ENCODE measurements at regions not wholly inside any gene's neighbourhood (a gene's known extent, or its start where the extent isn't known, plus 50 kb on each side); places are given as distances from the start of the nearest gene placed in this dataset.

- no peak for ATAC-seq
- H3K4me3 Mint-ChIP-seq, result no peak overlapping the region
- H3K9me3 Mint-ChIP-seq, result peaks cover 48% of the 10 kb centered on the region
- peaks cover 15% of the 10 kb centered on the region for H3K36me3 Mint-ChIP-seq
- ChIA-PET CTCF (no interaction called here), POLR2A (no interaction called here)
- no peaks in the 10 kb centered on the region for H3K4me1 Mint-ChIP-seq
- DNase-seq (ENCODE audit: low spot score), result no peak
- H3K27me3 Mint-ChIP-seq (ENCODE audit: low read depth), result no peaks in the 10 kb centered on the region
- H3K27ac Mint-ChIP-seq, result no peak overlapping the region
- TF ChIP-seq, protein P1, sequence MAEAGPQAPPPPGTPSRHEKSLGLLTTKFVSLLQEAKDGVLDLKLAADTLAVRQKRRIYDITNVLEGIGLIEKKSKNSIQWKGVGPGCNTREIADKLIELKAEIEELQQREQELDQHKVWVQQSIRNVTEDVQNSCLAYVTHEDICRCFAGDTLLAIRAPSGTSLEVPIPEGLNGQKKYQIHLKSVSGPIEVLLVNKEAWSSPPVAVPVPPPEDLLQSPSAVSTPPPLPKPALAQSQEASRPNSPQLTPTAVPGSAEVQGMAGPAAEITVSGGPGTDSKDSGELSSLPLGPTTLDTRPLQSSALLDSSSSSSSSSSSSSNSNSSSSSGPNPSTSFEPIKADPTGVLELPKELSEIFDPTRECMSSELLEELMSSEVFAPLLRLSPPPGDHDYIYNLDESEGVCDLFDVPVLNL (CRISPR knock-in tag; IDR thresholded peaks at IDR 0.05; ENCODE audit: borderline replicate concordance, low read depth), result no peak
- TF ChIP-seq, protein P2, sequence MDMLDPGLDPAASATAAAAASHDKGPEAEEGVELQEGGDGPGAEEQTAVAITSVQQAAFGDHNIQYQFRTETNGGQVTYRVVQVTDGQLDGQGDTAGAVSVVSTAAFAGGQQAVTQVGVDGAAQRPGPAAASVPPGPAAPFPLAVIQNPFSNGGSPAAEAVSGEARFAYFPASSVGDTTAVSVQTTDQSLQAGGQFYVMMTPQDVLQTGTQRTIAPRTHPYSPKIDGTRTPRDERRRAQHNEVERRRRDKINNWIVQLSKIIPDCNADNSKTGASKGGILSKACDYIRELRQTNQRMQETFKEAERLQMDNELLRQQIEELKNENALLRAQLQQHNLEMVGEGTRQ (CRISPR knock-in tag; IDR thresholded peaks at IDR 0.05), result no peak
- TF ChIP-seq, protein P3, sequence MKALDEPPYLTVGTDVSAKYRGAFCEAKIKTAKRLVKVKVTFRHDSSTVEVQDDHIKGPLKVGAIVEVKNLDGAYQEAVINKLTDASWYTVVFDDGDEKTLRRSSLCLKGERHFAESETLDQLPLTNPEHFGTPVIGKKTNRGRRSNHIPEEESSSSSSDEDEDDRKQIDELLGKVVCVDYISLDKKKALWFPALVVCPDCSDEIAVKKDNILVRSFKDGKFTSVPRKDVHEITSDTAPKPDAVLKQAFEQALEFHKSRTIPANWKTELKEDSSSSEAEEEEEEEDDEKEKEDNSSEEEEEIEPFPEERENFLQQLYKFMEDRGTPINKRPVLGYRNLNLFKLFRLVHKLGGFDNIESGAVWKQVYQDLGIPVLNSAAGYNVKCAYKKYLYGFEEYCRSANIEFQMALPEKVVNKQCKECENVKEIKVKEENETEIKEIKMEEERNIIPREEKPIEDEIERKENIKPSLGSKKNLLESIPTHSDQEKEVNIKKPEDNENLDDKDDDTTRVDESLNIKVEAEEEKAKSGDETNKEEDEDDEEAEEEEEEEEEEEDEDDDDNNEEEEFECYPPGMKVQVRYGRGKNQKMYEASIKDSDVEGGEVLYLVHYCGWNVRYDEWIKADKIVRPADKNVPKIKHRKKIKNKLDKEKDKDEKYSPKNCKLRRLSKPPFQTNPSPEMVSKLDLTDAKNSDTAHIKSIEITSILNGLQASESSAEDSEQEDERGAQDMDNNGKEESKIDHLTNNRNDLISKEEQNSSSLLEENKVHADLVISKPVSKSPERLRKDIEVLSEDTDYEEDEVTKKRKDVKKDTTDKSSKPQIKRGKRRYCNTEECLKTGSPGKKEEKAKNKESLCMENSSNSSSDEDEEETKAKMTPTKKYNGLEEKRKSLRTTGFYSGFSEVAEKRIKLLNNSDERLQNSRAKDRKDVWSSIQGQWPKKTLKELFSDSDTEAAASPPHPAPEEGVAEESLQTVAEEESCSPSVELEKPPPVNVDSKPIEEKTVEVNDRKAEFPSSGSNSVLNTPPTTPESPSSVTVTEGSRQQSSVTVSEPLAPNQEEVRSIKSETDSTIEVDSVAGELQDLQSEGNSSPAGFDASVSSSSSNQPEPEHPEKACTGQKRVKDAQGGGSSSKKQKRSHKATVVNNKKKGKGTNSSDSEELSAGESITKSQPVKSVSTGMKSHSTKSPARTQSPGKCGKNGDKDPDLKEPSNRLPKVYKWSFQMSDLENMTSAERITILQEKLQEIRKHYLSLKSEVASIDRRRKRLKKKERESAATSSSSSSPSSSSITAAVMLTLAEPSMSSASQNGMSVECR (CRISPR knock-in tag; IDR thresholded peaks at IDR 0.05; ENCODE audit: borderline replicate concordance), result no peak
- TF ChIP-seq ZNF532 (CRISPR knock-in tag; IDR thresholded peaks at IDR 0.05; ENCODE audit: borderline replicate concordance) (no peak), CDX4 (CRISPR knock-in tag; IDR thresholded peaks at IDR 0.05; ENCODE audit: borderline replicate concordance) (no peak), ZNF396 (CRISPR knock-in tag; IDR thresholded peaks at IDR 0.05; ENCODE audit: borderline replicate concordance) (no peak), PREB (CRISPR knock-in tag; IDR thresholded peaks at IDR 0.05; ENCODE audit: borderline replicate concordance) (no peak), USF1 (CRISPR knock-in tag; IDR thresholded peaks at IDR 0.05) (no peak), ZNF317 (CRISPR knock-in tag; IDR thresholded peaks at IDR 0.05; ENCODE audit: borderline replicate concordance, low read depth) (no peak), MAX (CRISPR knock-in tag; IDR thresholded peaks at IDR 0.05) (no peak), SMAD4 (CRISPR knock-in tag; IDR thresholded peaks at IDR 0.05) (no peak), JUN (CRISPR knock-in tag; IDR thresholded peaks at IDR 0.05) (no peak), ZNF219 (CRISPR knock-in tag; IDR thresholded peaks at IDR 0.05; ENCODE audit: borderline replicate concordance) (no peak), ZNF138 (CRISPR knock-in tag; conservative IDR thresholded peaks at IDR 0.05) (no peak), ZNF671 (CRISPR knock-in tag; IDR thresholded peaks at IDR 0.05) (no peak)
- TF ChIP-seq, protein P4, sequence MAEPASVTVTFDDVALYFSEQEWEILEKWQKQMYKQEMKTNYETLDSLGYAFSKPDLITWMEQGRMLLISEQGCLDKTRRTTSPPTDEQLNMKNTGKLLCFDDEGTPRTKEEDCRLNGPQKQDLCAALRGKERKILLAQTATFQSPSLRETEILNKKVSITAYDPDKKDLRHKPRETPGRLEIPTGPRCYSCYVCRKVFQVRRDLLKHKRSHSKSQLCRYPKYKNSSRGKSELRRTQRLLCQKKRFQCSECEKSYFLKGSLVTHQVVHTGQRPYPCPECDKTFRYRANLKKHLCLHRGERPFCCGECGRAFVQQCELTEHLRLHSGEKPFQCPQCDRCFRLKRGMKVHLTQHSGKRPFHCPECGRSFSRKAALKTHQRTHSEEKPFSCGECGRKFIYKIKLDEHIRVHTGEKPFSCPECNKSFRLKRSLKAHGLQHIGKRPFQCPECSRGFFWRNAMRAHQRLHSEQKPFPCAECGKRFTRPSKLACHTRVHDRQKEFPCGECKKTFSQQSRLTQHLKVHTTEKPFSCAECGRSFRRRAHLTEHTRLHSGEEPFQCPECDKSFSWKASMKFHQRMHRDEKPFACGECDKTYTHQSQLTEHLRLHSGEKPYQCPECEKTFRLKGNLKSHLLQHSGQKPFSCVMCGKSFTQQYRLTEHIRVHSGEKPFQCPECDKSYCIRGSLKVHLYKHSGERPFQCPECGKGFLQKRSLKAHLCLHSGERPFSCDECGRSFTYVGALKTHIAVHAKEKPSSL (CRISPR knock-in tag; conservative IDR thresholded peaks at IDR 0.05), result no peak
- TF ChIP-seq, protein P5, sequence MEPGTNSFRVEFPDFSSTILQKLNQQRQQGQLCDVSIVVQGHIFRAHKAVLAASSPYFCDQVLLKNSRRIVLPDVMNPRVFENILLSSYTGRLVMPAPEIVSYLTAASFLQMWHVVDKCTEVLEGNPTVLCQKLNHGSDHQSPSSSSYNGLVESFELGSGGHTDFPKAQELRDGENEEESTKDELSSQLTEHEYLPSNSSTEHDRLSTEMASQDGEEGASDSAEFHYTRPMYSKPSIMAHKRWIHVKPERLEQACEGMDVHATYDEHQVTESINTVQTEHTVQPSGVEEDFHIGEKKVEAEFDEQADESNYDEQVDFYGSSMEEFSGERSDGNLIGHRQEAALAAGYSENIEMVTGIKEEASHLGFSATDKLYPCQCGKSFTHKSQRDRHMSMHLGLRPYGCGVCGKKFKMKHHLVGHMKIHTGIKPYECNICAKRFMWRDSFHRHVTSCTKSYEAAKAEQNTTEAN (CRISPR knock-in tag; IDR thresholded peaks at IDR 0.05), result no peak
These were observed 464.6 kb upstream of the USP9Y start for GRCh38 chrY:12236399-12236798.
